Stimulated activated CD4-positive, alpha-beta T cell treated with anti-CD3 and anti-CD28 coated beads, Interleukin-4, amount 100 ng/mL, for 24 hours (primary cell): ENCODE measurements at regions not wholly inside any gene's neighbourhood (a gene's known extent, or its start where the extent isn't known, plus 50 kb on each side); places are given as distances from the start of the nearest gene placed in this dataset.

ENCODE experiments used
- DNase-seq: peaks from one replicate; pipeline ENCODE4 v3.0.0-alpha.2; 2020

DNA sequence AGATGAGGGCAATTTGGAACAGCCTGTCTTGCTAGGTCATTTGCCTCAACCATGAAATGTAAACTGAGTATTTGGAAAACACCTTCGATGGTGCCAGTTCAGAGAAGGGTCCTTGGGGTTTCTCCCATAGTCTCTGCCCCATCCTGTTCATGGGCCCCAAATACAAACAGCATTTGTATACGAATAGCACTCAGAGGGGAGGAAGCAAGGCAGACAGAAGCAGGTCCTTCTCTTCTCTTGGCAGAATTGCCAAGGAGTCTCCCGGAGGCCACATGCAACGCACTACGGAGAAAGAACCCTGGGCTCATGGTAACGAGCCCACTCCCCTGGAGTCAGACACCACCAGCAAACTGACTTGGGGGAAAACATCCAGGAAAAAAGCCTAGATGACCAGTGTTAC is 162.1 kb downstream of the RAB11FIP2 start:
- DNase-seq = no peak

DNA sequence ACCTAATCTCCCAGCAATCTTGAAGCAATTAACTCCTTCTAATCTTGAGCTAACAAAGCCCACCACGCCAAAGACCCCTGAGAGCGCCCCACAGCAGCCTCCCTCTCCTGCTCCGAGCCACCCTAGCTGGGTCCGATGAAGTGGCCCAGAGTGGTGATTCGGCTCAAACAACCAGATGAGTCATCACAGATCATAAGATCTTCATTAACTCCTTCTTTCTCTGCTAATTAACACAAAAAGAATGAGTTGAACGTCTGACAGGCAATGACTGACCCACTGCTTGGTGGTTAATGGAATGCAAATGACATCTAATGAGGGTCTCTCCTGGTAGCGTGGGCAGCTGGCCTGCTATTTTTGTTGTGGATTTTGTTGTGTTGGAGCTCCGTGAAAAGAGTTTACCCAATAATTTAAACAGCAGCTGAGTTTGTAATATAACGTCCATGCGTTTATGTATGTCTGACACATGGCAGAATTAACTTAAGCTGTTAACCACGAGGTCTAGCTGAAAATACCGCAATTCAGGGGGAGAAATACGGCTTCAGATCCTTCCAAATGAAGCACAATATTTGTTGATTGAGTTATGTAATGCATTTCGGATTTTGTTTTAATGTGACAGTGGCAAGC is 161.4 kb downstream of the RAB11FIP2 start:
- no peak for DNase-seq

DNA sequence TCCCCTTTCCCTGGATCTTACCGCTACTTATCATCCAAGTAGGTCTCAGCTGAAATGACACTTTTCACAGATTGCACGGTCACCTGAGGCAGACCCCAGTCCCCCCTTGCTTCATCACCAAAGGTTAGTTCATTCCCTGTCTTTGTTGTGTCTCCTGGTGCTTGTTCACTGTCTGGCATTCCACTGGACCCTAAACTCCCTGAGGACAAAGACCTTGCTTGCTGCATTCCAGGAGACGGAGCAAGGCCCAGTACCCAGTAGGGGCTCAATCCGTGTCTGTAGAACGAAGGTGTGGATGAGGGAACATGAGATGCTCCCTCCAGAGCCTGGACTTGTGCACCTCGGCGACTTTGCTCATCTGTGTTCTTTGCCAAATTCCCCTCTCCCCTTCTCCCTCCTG is 160.0 kb downstream of the RAB11FIP2 start:
- DNase-seq = no peak

DNA sequence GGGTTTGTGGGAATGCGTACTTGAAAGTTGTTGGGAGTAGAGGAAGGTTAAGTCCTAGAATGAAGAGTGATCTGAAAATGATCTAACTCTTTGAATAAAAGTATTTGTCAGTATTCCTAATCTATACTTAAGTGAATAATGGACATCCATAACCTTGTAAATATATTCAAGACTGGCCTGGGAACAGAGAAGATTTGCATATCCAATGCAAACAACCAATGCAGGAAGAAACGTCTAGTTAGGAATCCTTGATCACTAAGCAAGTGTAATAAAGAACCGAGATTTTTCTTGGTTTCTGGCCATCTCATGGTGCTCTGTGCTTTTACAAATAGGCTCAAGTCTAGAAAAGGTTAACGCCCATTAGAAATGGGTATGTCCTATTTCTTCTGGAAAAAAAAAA is 157.1 kb downstream of the RAB11FIP2 start:
- DNase-seq = no peak

DNA sequence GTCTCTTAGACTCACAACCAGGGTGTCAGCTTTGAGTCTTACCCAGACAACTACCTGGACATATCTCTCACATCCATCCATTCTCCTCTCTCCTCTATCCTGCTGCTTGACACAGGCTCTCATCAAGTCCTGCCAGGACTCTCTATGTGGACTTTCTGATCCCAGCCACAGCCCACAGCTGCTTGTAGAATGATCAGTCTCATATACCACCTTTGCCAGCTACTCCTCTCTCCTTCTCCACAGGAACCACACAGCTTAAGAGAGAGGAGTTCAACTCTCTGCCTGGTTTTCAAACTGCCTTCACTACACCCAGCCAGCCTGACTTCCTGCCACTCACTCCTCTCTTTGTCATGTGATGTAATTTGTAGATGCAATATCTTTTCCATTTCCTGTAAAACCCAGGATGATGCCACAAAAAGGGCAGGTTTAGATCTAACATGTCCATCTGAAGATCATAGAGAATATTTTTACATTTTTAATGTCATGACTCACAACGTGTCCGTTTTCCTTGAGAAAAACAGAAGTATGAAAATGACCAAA is 154.0 kb downstream of the RAB11FIP2 start:
- DNase-seq = no peak

DNA sequence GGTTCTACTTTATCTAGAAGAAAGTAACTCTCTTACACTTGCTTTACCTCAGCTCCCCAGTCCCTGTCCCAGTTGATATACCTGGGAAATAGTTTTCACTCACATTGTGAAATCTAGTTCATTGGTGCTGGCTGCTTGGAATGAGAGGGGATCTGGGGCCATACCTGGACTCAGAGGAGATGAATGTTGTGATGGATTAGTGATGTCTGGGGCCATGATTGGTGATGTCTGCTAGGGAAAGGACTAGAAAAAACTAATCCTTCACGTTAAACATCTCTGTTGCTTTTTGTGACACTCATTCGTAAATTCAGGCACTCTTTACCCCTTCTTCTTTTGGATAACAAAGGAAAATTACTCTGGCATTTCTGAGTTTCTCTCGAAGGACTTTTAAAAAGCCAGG is 152.4 kb downstream of the RAB11FIP2 start:
- no peak for DNase-seq

DNA sequence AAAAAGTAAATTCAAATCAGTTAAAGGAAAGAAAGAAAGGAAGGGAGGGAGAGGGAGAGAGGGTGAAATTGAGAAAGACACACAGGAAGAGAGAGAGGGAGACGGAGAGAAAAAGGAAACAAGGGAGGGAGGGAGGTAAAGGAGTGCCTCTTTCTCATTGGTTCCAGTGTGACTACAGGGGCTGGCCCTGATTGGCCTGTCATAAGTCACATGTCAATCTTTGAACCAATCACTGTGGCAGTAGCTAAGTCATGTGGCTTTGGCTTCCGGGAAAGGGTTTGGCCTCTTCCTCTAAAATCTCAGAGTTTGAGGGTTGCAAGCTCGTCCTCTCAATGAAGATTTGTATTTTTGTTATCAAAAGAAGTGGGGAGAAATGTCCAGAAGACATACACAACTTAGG is 150.2 kb downstream of the RAB11FIP2 start:
- DNase-seq = no peak

DNA sequence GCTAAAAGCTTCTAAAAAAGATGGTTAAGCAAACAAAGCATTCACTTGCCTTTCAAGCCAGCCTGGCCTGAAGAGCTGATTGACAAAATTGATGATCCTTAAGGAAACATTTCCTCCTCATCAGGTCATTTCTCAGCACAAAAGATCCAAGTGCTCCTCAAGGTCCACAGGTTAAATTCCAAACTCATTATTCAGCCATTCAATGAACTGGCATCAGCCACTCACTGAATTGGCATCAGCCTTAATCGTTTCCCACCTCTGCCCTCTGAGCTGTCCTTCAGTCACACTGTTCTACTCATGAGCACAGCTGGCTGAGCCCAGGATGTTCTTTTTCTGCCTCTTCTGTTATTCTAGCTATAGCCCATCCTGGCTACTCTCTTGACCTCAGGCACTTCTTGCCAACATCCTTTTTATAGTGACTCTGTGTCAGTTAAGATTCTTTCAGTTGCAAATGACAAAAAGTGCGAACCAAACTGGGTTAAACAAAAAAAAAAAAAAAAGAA is 147.5 kb downstream of the RAB11FIP2 start:
- DNase-seq = no peak

DNA sequence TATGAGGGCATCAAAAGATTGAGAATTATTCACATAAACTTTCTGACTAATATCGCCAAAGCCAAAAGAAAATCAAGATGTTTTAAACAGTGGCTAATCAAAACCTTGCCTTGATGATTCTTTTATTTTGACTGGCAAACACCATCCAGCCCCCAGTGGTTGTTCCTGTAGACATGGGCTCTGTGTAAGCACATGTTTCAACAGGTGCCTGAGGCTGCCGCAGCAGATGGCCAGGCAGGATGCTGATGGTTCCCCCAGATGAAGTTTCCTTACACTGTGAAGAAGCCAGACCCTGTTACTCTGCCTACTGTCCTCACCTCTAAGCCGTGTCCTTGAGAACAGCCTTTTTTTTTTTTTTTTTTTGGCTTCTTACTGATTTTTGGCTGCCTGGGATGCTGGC is 146.5 kb downstream of the RAB11FIP2 start:
- no peak for DNase-seq

DNA sequence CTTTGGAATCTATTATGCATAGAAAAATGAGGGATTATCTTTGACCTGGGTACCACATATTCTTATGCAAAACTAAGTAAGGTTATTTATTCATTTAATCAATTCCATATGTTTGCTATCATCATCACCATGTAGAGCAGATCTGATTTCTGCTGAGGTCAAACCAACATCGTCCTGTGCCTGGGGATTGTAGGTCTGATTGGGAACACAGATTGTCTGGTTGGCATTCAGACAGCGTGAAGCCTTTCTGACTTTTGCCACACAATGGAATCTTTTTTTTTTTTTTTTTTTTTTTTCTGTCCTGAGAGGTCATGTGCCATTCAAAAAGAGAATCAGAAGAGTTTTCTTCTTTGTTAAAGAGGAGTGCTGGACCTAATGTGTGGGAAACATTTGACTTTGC is 142.9 kb downstream of the RAB11FIP2 start:
- no peak for DNase-seq

DNA sequence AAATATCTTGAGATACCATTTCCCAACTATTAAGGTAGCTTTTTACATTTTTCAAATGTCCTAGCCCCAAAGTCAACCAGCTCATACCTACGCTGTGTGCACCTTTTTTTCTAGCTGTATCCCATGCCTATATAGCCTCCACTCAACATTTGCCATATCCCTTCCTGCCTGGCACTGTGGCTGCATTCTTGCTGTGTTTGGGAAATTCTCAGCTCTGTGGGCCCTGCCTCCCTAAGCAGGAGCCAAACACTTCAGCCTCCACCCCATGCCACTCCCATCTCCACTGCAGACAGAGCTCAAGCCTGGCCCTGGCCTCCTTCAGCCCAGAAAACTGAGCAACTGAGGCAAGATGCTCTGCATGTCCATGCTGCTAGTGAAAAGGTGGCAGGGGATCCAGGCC is 141.3 kb downstream of the RAB11FIP2 start:
- no peak for DNase-seq

DNA sequence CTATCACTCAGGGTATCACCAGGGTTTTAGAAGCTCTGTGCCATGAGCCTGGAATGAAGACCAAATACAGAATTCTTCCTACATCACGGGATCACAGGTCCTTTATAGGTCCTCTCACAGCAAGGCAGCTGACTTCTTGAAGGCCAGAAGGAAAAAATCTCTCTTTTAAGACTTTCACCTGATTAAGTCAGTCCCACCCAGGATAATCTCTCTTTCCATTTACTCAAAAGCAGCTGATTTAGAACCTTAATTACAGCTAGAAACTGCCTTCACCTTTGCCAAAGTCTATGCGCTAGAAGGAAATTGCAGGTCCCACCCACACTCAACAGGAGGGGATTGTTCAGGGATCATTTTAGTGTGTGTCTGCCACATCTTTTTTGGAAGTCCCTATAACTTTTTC is 135.1 kb downstream of the RAB11FIP2 start:
- no peak for DNase-seq

DNA sequence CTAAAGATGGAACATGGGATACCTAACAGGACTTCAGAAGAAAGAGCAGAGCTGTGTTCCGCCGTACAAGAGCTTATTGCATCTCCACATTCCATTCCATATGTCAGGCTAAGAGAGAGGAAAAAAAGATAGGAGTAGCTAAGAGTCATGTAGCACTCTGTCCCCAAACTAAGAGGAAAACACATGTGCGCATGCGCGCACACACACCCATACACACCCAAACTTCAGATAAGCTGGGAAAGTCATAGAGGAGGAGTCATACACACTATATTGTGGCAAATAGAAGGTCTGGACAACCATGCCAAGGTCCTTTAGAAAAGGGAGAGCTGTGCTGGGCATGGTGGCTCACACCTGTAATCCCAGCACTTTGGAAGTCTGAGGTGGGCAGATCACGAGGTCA is 132.4 kb downstream of the RAB11FIP2 start:
- no peak for DNase-seq

DNA sequence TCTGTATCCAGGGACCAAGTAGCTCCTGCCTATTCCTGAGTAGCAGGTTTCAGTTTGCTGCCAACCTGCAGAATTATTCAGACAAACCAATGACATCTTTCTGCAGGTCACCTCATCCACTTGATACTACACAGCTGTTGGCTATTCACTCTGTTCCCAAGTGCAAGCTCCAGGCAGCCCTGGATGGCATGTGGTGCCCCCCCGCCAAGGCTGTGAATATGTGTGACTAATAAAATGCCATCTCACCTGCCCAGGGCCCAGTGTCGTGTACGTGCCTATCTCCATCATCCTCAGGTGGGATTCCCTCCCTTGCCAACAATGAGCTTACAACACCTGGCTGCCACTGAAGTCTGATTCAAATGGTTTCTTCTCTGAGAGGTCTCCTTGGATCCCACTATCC is 125.8 kb downstream of the RAB11FIP2 start:
- DNase-seq = no peak

DNA sequence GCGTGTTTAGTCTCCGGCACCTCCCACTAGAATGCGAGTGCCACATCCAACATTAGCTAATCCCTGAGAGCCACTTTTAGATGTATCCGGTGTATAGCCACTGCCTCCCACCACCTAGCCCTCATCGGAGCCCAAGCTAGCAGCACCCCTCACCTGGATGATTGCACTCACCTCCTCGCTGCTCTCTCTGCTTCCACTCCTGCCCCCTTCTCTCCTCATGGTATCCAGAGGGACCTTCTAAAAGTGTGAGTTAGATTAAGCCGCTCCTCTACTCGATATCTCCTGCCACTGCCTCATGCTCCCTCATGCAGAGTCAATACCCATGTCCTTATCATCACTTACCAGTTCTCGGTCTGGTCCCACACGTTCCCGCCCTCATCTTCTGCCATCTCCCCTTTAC is 125.3 kb downstream of the RAB11FIP2 start:
- DNase-seq = no peak

DNA sequence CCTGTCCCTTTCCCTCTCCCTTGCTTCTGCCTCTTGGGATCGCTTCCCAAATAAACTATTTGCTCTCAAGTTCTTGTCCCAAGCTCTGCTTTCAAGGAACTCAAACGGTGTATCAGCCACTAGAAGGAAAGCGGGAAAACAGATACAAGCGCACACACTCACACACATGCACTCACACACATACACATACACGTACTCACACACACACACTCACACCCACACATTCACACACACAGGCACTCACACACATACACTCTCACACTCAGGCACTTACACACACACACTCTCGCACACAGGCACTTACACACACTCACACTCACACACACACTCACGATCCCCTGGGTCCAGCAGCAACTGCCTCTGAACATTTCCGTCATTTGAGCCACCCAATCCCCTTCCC is 121.9 kb downstream of the RAB11FIP2 start:
- no peak for DNase-seq

DNA sequence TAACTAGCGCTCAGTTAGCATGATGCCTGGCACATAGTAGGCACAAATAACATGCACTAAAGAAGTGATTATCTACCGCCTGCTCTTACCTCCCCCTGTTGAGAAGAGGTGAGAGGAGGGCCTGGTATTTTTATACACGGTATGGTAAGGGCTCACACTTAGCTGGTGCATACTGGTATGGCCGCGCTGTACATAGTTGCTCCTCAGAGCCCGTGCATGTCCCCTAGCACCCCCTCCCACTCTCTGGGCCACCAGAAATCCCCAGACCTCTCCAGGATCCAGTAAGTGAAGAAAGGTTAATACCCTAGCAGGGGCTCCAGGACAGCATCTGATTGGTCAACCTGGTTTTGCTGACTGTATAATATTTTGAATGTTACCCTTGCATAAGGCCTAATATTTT is 121.4 kb downstream of the RAB11FIP2 start:
- no peak for DNase-seq

DNA sequence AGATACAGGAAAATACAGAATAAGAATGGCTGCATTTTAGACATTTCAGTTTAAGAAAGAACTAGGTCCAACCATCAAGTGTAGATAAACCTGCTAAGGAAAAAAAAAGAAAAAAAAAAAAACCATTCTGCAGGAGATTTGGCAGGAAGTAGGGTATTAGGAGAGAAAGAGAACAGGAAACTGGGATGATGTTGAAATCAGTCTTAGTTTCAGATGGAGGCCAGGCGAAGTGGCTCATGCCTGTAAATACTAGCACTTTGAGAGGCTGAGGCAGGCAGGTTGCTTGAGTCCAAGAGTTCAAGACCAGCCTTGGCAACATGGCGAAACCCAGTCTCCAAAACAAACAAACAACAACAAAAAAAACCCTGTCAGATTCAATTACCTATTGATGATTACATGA is 120.2 kb downstream of the RAB11FIP2 start:
- no peak for DNase-seq

DNA sequence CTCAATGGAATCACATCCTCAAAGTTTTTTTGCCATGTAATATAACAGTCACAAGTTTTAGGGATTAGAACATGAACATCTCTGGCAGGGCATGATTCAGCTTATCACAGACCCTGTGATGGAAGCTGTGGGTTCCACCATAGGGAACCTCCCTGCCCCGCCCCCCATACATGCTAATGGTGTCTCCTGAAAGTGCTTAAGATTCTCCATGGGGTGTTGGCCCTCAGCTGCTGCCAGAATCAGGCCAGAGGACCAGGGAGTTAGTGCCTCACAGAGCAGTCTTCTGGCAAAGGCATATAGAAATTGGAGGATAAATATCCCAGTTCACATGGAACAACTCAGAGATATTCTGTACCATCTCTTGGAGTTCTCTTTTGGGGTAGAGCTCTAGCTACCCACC is 119.4 kb downstream of the RAB11FIP2 start:
- no peak for DNase-seq

DNA sequence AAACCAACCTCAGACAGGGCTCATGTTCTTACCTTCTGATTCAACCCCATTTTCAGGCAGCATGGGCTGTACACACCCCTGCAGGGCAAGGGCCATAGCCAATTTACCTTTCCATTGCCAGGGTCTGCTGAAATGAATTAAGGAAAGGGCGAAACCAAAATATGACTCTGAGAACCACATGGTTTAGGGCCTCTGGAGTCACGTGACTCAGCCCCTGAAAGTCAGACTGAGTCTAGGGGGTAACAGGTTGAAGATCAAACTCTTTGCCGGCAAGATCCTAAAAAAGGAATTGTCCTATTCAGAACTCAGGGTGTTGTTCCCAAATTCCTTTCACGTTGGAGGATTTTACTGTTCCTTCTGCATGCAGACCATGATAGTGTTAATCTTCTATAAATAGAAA is 118.9 kb downstream of the RAB11FIP2 start:
- DNase-seq = no peak

DNA sequence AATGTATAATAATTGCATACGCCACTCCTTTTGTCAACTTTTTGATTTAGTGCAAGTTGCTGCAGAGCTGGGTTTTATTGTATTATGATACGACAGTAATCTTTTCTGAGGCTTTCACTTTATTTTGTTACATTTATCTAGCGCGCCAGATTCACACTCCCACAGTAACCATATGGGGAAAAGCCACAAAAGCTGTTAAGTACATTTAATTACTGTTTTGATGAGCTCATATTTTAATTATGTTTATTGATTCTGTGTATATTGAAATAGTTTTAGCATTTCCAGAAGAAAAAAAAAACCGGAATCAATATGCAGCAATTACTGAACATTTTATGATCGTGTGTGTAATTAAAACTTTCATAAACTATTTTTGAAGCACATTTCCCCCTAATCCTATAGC is 118.5 kb downstream of the RAB11FIP2 start:
- DNase-seq = no peak

DNA sequence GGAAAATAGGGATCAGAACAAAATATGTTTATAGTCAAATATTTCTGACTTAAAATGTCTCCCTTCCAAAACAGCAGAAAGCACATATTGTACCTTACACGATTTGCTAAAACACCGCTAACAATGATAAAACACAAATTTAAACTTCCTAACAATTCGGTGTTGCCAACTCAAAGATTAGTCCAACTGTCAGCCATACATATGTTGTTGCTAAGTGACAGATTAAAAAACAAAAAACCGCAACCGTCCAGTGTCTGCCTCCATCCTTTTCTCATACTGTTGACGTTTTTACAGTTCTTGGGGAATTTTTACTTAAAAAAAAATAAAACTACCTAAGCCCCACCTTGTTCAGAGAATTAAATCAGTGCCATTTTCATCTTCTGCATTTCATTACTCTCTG is 118.0 kb downstream of the RAB11FIP2 start:
- DNase-seq = no peak

DNA sequence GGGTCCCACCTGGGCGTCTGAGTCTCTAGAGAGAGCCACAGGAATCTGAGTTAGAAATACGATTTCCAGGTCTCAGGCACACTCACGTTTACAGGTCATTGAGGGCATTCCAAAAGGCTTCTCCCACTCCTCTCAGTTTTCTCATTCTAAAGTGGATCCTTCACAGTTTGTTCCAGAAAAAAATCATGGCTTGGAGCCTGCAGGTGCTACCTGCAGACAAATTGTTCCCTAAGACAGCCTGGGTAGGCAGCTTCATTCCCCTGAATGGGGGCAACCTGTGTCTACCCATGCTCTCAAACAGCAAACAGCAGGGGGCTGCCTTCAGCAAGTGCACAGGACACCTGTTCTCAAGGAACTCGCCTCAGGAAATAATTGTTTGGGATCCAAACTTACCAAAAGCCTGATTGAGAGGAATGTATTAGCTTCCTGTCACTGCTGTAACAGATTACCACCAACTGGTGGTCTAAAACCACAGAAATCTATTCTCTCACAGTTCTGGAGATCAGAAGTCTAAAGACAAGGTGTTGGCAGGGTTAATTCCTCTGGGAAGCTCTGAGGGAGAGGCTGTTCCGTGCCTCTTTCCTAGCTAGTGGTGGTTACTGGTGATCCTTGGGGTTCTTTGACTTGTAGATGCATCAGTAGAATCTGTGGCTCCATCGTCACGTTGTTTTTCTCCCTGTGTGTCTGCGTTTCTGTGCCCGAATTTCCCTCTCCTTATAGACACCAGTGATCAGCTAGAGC is 117.2 kb downstream of the RAB11FIP2 start:
- DNase-seq = no peak

DNA sequence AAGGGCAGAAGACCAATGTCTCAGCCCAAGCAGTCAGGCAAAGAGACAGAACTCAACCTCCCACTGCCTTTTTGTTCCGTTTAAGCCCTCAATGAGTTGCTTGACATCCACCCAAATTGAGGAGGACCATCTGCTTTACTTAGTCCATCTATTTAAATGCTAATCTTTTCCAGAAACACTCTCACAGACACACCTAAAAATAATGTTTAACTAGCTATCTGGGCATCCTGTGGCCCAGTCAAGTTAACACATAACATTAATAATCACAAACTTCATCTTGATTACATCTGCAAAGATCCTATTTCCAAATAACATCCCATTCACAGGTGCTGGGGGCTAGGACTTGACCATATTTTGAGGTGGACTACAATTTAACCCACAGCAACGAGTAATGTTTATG is 115.7 kb downstream of the RAB11FIP2 start:
- no peak for DNase-seq

DNA sequence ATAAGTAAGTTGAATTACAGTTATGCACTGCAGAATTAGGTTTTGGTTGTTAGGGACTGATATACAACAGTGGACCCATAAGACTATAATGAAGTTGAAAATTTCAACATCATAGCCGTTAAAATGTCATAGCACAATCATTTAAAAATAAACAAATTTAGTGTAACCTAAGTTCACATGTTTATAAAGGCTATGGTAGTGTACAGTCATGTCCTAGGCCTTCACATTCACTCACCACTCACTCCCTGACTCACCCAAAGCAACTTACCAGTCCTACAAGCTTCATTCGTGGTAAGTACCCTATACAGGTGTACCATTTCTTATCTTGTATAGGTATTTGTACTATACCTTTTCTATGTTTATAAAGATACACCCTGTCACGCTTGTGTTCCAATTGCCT is 113.7 kb downstream of the RAB11FIP2 start:
- no peak for DNase-seq
